ENCODE measurements at regions not wholly inside any gene's neighbourhood (a gene's known extent, or its start where the extent isn't known, plus 50 kb on each side); places are given as distances from the start of the nearest gene placed in this dataset.

- in situ Hi-C loops (cut with HindIII; ENCODE audit: low sequenced_read_pairs) = no loop called here
- TF ChIP-seq, protein P1, sequence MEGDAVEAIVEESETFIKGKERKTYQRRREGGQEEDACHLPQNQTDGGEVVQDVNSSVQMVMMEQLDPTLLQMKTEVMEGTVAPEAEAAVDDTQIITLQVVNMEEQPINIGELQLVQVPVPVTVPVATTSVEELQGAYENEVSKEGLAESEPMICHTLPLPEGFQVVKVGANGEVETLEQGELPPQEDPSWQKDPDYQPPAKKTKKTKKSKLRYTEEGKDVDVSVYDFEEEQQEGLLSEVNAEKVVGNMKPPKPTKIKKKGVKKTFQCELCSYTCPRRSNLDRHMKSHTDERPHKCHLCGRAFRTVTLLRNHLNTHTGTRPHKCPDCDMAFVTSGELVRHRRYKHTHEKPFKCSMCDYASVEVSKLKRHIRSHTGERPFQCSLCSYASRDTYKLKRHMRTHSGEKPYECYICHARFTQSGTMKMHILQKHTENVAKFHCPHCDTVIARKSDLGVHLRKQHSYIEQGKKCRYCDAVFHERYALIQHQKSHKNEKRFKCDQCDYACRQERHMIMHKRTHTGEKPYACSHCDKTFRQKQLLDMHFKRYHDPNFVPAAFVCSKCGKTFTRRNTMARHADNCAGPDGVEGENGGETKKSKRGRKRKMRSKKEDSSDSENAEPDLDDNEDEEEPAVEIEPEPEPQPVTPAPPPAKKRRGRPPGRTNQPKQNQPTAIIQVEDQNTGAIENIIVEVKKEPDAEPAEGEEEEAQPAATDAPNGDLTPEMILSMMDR (IDR thresholded peaks at IDR 0.05; ENCODE audit: low read depth, low read length, missing control alignments) = no peak
- no peak overlapping the region for H3K4me3 ChIP-seq (ENCODE audit: low read depth, low read length)
- DNase-seq (ENCODE audit: low read depth) = peak; percentile 87
Observed at GRCh38 chr16:65666132-65666941, 544.5 kb upstream of the CDH11 start.

GRCh38 chr16:65665586-65665985 lies 543.7 kb upstream of the CDH11 start:
- in situ Hi-C loops (cut with HindIII; ENCODE audit: low sequenced_read_pairs) = no loop called here
- DNase-seq (ENCODE audit: low read depth) = no peak

GRCh38 chr16:65663774-65664173 lies 541.9 kb upstream of the CDH11 start:
- TF ChIP-seq, protein P1 (IDR thresholded peaks at IDR 0.05; ENCODE audit: low read depth, low read length, missing control alignments) = no peak
- H3K4me3 ChIP-seq (ENCODE audit: low read depth, low read length) = no peak overlapping the region
- no peak for DNase-seq (ENCODE audit: low read depth)
- in situ Hi-C loops (cut with HindIII; ENCODE audit: low sequenced_read_pairs) = no loop called here

More at GRCh38 chr16:65665586-65665985, 543.7 kb upstream of the CDH11 start:
- H3K4me3 ChIP-seq (ENCODE audit: low read depth, low read length) = no peak overlapping the region
- TF ChIP-seq, protein P1 (IDR thresholded peaks at IDR 0.05; ENCODE audit: low read depth, low read length, missing control alignments) = no peak

- in situ Hi-C loops (cut with HindIII; ENCODE audit: low sequenced_read_pairs) = no loop called here
- no peak overlapping the region for H3K4me3 ChIP-seq (ENCODE audit: low read depth, low read length)
- no peak for DNase-seq (ENCODE audit: low read depth)
- TF ChIP-seq, protein P1 (IDR thresholded peaks at IDR 0.05; ENCODE audit: low read depth, low read length, missing control alignments) = no peak
Observed at GRCh38 chr16:65662256-65662655, 540.4 kb upstream of the CDH11 start.

GRCh38 chr16:65661558-65661957 lies 539.7 kb upstream of the CDH11 start:
- no peak overlapping the region for H3K4me3 ChIP-seq (ENCODE audit: low read depth, low read length)
- no peak for DNase-seq (ENCODE audit: low read depth)
- TF ChIP-seq, protein P1 (IDR thresholded peaks at IDR 0.05; ENCODE audit: low read depth, low read length, missing control alignments) = no peak
- in situ Hi-C loops (cut with HindIII; ENCODE audit: low sequenced_read_pairs) = no loop called here

- DNase-seq (ENCODE audit: low read depth) = no peak
- in situ Hi-C loops (cut with HindIII; ENCODE audit: low sequenced_read_pairs) = no loop called here
- no peak overlapping the region for H3K4me3 ChIP-seq (ENCODE audit: low read depth, low read length)
- TF ChIP-seq, protein P1 (IDR thresholded peaks at IDR 0.05; ENCODE audit: low read depth, low read length, missing control alignments) = no peak
Observed at GRCh38 chr16:65660390-65660789, 538.5 kb upstream of the CDH11 start.

Data from astrocyte of the cerebellum (primary cell).